Upper lobe of left lung (tissue), 6 donors: ENCODE measurements at regions not wholly inside any gene's neighbourhood (a gene's known extent, or its start where the extent isn't known, plus 50 kb on each side); places are given as distances from the start of the nearest gene placed in this dataset.

ENCODE experiments used
- ATAC-seq, 2 donors: fragments of 200-7000 bp; cut with Tn5 transposase; one replicate each; pipeline ENCODE4 v1.9.1; 2022; ENCODE audit warnings: mild to moderate bottlenecking in 2 of 2, moderate library complexity in 2 of 2; ENCODE audit not compliant: low FRiP score in 2 of 2
- DNase-seq, 2 donors: peaks; one replicate each; pipeline ENCODE4 v3.0.0-alpha.2; 2019 to 2020
- H3K27ac ChIP-seq, 4 donors: fragments of 200-600 bp; sonication (generic); one replicate each; pipeline ENCODE4 v1.5.1; 2016 to 2019
- H3K27me3 ChIP-seq, 4 donors: fragments of 200-600 bp; sonication (generic); one replicate each; pipeline ENCODE4 v1.5.1; 2017 to 2019
- H3K36me3 ChIP-seq, 4 donors: fragments of 200-600 bp; sonication (generic); one replicate each; pipeline ENCODE4 v1.5.1; 2016 to 2019
- H3K4me1 ChIP-seq, 4 donors: fragments of 200-600 bp; sonication (generic); one replicate each; pipeline ENCODE4 v1.5.1; 2018 to 2019
- H3K4me3 ChIP-seq, 4 donors: fragments of 200-600 bp; sonication (generic); one replicate each; pipeline ENCODE4 v1.5.1; 2017 to 2019; ENCODE audit warnings: mild to moderate bottlenecking in 2 of 4, moderate library complexity in 1 of 4
- H3K9me3 ChIP-seq, 4 donors: fragments of 200-600 bp; sonication (generic); one replicate each; pipeline ENCODE4 v1.5.1; 2018 to 2019
- CTCF ChIP-seq, 6 experiments: fragments of 450-650 bp in 4 of 6; fragments of 200-600 bp in 2 of 6; sonication (generic) in 2 of 6; IDR thresholded peaks; one replicate each; pipeline ENCODE4 v1.5.1; 2016 to 2019; ENCODE audit warnings: antibody characterized with exemption in 6 of 6
- EP300 ChIP-seq, 4 donors: sonication (generic); formaldehyde crosslinking; IDR thresholded peaks; one replicate each; pipeline ENCODE4 v1.5.1; 2017; ENCODE audit warnings: antibody characterized with exemption in 4 of 4, control low read depth in 2 of 4
- POLR2A ChIP-seq, 4 donors: fragments of 450-650 bp; IDR thresholded peaks; one replicate each; pipeline ENCODE4 v1.5.1; 2016 to 2017; ENCODE audit warnings: antibody characterized with exemption in 4 of 4, mild to moderate bottlenecking in 2 of 4
- POLR2AphosphoS5 ChIP-seq, 2 donors: sonication (generic); formaldehyde crosslinking; IDR thresholded peaks; one replicate each; pipeline ENCODE4 v1.5.1; 2017; ENCODE audit warnings: antibody characterized with exemption in 2 of 2
- WGBS, 2 donors: methylation state at CpG; one replicate each; pipeline ENCODE4 v1.1.5; 2017 to 2018; 5-methylcytosine and 5-hydroxymethylcytosine counted together
- donor health status: DM: no; HTN: no; CAD: no; lungs with moderate emphysema.
- donor health status: DM: no; HTN: yes; CAD: no; lungs with severe emphysema.

- DNase-seq (no peak), ATAC-seq (no peak)
- Histone ChIP-seq H3K27ac (no peak overlapping the region), H3K4me3 (no peak overlapping the region), H3K4me1 (no peaks in the 10 kb centered on the region), H3K27me3 (no peaks in the 10 kb centered on the region), H3K9me3 (no peaks in the 10 kb centered on the region), H3K36me3 (no peaks in the 10 kb centered on the region)
- TF ChIP-seq POLR2A (IDR thresholded peaks at IDR 0.05) = no peak
- TF ChIP-seq POLR2AphosphoS5 (IDR thresholded peaks at IDR 0.05) = no peak
- TF ChIP-seq CTCF (IDR thresholded peaks at IDR 0.05) = no peak
- TF ChIP-seq EP300 (IDR thresholded peaks at IDR 0.05) = no peak
- WGBS, 2 donors = 66 to 71% methylated on average over 1 of the region's 1 CpG
Observed at GRCh38 chr3:109480014-109480413, 142.7 kb upstream of the DPPA4 start.

GRCh38 chr3:109478614-109479013 lies 141.3 kb upstream of the DPPA4 start:
- Histone ChIP-seq H3K27me3 (no peaks in the 10 kb centered on the region), H3K36me3 (no peaks in the 10 kb centered on the region), H3K4me1 (no peaks in the 10 kb centered on the region), H3K9me3 (no peaks in the 10 kb centered on the region), H3K27ac (no peak overlapping the region), H3K4me3 (no peak overlapping the region)
- no peak for ATAC-seq
- WGBS, 2 donors = 86 to 92% methylated on average over 1 of the region's 1 CpG
- DNase-seq = no peak
- TF ChIP-seq EP300 (IDR thresholded peaks at IDR 0.05) (no peak), POLR2A (IDR thresholded peaks at IDR 0.05) (no peak), POLR2AphosphoS5 (IDR thresholded peaks at IDR 0.05) (no peak), CTCF (IDR thresholded peaks at IDR 0.05) (no peak)

- Histone ChIP-seq H3K4me3 (no peak overlapping the region), H3K27ac (no peak overlapping the region), H3K27me3 (no peaks in the 10 kb centered on the region), H3K9me3 (no peaks in the 10 kb centered on the region), H3K4me1 (no peaks in the 10 kb centered on the region), H3K36me3 (no peaks in the 10 kb centered on the region)
- ATAC-seq (no peak), DNase-seq (no peak)
- no peak for TF ChIP-seq POLR2A (IDR thresholded peaks at IDR 0.05)
- TF ChIP-seq EP300 (IDR thresholded peaks at IDR 0.05) = no peak
- TF ChIP-seq POLR2AphosphoS5 (IDR thresholded peaks at IDR 0.05) = no peak
- no peak for TF ChIP-seq CTCF (IDR thresholded peaks at IDR 0.05)
- WGBS, 2 donors = 57 to 63% methylated on average over 3 of the region's 3 CpGs
Observed at GRCh38 chr3:109460961-109461360, 123.6 kb upstream of the DPPA4 start.

- DNase-seq (no peak), ATAC-seq (no peak)
- TF ChIP-seq CTCF (IDR thresholded peaks at IDR 0.05) (no peak), POLR2AphosphoS5 (IDR thresholded peaks at IDR 0.05) (no peak), POLR2A (IDR thresholded peaks at IDR 0.05) (no peak), EP300 (IDR thresholded peaks at IDR 0.05) (no peak)
- no peak overlapping the region for H3K27ac ChIP-seq
- H3K27me3 ChIP-seq = no peaks in the 10 kb centered on the region
- no peak overlapping the region for H3K4me3 ChIP-seq
- H3K36me3 ChIP-seq = no peaks in the 10 kb centered on the region
- H3K9me3 ChIP-seq = peaks cover 0 to 8% (median 4%) of the 10 kb centered on the region in 4 donors
- 78 to 86% methylated on average over 3 of the region's 3 CpGs for WGBS, 2 donors
- no peaks in the 10 kb centered on the region for H3K4me1 ChIP-seq
Observed at GRCh38 chr3:109445210-109445609, 107.9 kb upstream of the DPPA4 start.

- Histone ChIP-seq H3K4me3 (no peak overlapping the region), H3K4me1 (no peaks in the 10 kb centered on the region), H3K36me3 (no peaks in the 10 kb centered on the region), H3K27me3 (no peaks in the 10 kb centered on the region), H3K9me3 (peaks cover 0 to 7% (median 2%) of the 10 kb centered on the region in 4 donors), H3K27ac (no peak overlapping the region)
- DNase-seq = no peak
- no peak for ATAC-seq
- TF ChIP-seq EP300 (IDR thresholded peaks at IDR 0.05) (no peak), POLR2AphosphoS5 (IDR thresholded peaks at IDR 0.05) (no peak), POLR2A (IDR thresholded peaks at IDR 0.05) (no peak), CTCF (IDR thresholded peaks at IDR 0.05) (no peak)
- 83 to 88% methylated on average over 4 of the region's 4 CpGs for WGBS, 2 donors
Observed at GRCh38 chr3:109442531-109442930, 105.2 kb upstream of the DPPA4 start.
